ENCODE measurements at regions not wholly inside any gene's neighbourhood (a gene's known extent, or its start where the extent isn't known, plus 50 kb on each side); places are given as distances from the start of the nearest gene placed in this dataset.

DNA sequence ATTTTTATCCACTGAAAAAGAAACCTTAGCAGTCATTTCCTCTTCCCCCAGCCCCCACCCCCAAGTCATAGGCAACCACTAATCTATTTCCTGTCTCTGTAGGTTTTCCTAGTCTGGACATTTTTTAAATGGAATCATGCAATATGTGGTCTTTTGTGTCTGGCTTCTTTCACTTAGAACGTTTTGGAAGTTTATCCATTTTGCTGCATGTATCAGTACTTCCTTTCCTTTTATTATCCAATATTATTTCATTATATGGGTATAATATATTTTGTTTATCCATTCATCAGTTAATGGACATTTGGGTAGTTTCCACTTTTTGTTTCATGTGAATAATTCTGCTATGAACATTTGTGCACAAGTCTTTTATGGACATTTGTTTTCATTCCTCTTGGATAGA is 99.3 kb upstream of the BMP5 start:
- no peak overlapping the region for H3K27ac ChIP-seq (ENCODE audit: low read depth, low read length)
- no peaks in the 10 kb centered on the region for H3K9me3 Mint-ChIP-seq (ENCODE audit: unreplicated experiment)
- no peak overlapping the region for H3K4me3 Mint-ChIP-seq (ENCODE audit: unreplicated experiment)
- no peak overlapping the region for H3K9ac ChIP-seq (ENCODE audit: low read length)
- no peaks in the 10 kb centered on the region for H3K27me3 Mint-ChIP-seq (ENCODE audit: low read depth, unreplicated experiment)
- no peaks in the 10 kb centered on the region for H4K20me1 ChIP-seq (ENCODE audit: insufficient read depth, low read length)
- H3K4me1 Mint-ChIP-seq (ENCODE audit: low read depth, unreplicated experiment), result no peaks in the 10 kb centered on the region
- H3K27ac Mint-ChIP-seq (ENCODE audit: unreplicated experiment), result no peak overlapping the region
- H3K36me3 ChIP-seq (ENCODE audit: insufficient read depth, low read length), result no peaks in the 10 kb centered on the region
- no peak for FAIRE-seq
- no peak for DNase-seq (ENCODE audit: low read depth)
- no peaks in the 10 kb centered on the region for H3K4me1 ChIP-seq (ENCODE audit: insufficient read depth, low read length)
- no peak overlapping the region for H3K4me2 ChIP-seq (ENCODE audit: low read length)
- H2AFZ ChIP-seq (ENCODE audit: low read depth, low read length), result no peak overlapping the region
- no peaks in the 10 kb centered on the region for H3K9me3 ChIP-seq (ENCODE audit: insufficient read depth, low read depth, low read length)
- no peaks in the 10 kb centered on the region for H3K79me2 ChIP-seq (ENCODE audit: insufficient read depth, low read length)
- H3K36me3 Mint-ChIP-seq (ENCODE audit: low read depth, unreplicated experiment), result no peaks in the 10 kb centered on the region
- H3K27me3 ChIP-seq (ENCODE audit: insufficient read depth, low read length), result no peaks in the 10 kb centered on the region
- no peak for TF ChIP-seq EZH2 (IDR thresholded peaks at IDR 0.05; ENCODE audit: insufficient read depth, low read length)
- TF ChIP-seq, protein P1, sequence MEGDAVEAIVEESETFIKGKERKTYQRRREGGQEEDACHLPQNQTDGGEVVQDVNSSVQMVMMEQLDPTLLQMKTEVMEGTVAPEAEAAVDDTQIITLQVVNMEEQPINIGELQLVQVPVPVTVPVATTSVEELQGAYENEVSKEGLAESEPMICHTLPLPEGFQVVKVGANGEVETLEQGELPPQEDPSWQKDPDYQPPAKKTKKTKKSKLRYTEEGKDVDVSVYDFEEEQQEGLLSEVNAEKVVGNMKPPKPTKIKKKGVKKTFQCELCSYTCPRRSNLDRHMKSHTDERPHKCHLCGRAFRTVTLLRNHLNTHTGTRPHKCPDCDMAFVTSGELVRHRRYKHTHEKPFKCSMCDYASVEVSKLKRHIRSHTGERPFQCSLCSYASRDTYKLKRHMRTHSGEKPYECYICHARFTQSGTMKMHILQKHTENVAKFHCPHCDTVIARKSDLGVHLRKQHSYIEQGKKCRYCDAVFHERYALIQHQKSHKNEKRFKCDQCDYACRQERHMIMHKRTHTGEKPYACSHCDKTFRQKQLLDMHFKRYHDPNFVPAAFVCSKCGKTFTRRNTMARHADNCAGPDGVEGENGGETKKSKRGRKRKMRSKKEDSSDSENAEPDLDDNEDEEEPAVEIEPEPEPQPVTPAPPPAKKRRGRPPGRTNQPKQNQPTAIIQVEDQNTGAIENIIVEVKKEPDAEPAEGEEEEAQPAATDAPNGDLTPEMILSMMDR (IDR thresholded peaks at IDR 0.05; ENCODE audit: insufficient read depth, low read depth, low read length), result no peak
- no peak overlapping the region for H3K4me3 ChIP-seq (ENCODE audit: insufficient read depth, low read depth, low read length)

DNA sequence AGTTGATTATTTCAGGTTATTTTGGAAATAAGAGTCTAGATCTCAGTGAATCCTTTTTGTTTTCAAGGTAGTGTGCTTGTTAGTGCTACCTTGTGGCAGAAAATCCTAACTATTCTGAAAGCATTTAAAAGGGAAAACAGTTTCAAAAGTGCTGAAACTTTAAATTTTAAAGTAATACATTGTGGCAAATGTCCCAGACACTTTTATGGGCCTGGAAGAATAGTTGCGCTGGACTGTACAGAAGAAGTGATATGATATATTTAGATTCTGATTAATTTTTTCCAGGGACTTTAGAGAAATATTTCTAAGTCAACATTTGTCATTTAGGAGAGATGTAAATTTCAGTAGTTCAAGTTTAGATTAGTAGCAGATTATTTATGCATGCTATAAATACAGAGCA is 96.7 kb upstream of the BMP5 start:
- Histone ChIP-seq H3K27ac (ENCODE audit: low read depth, low read length) (no peak overlapping the region), H3K4me2 (ENCODE audit: low read length) (no peak overlapping the region), H3K27me3 (ENCODE audit: insufficient read depth, low read length) (no peaks in the 10 kb centered on the region), H3K4me1 (ENCODE audit: insufficient read depth, low read length) (no peaks in the 10 kb centered on the region), H4K20me1 (ENCODE audit: insufficient read depth, low read length) (no peaks in the 10 kb centered on the region), H3K9me3 (ENCODE audit: insufficient read depth, low read depth, low read length) (no peaks in the 10 kb centered on the region), H3K4me3 (ENCODE audit: insufficient read depth, low read depth, low read length) (no peak overlapping the region), H3K79me2 (ENCODE audit: insufficient read depth, low read length) (no peaks in the 10 kb centered on the region), H3K9ac (ENCODE audit: low read length) (no peak overlapping the region), H3K36me3 (ENCODE audit: insufficient read depth, low read length) (no peaks in the 10 kb centered on the region), H2AFZ (ENCODE audit: low read depth, low read length) (no peak overlapping the region)
- no peak for FAIRE-seq
- Mint-ChIP-seq H3K27ac (ENCODE audit: unreplicated experiment) (no peak overlapping the region), H3K36me3 (ENCODE audit: low read depth, unreplicated experiment) (no peaks in the 10 kb centered on the region), H3K4me3 (ENCODE audit: unreplicated experiment) (no peak overlapping the region), H3K4me1 (ENCODE audit: low read depth, unreplicated experiment) (no peaks in the 10 kb centered on the region), H3K27me3 (ENCODE audit: low read depth, unreplicated experiment) (no peaks in the 10 kb centered on the region), H3K9me3 (ENCODE audit: unreplicated experiment) (no peaks in the 10 kb centered on the region)
- no peak for DNase-seq (ENCODE audit: low read depth)
- TF ChIP-seq EZH2 (IDR thresholded peaks at IDR 0.05; ENCODE audit: insufficient read depth, low read length), result no peak
- TF ChIP-seq, protein P1 (IDR thresholded peaks at IDR 0.05; ENCODE audit: insufficient read depth, low read depth, low read length), result no peak

DNA sequence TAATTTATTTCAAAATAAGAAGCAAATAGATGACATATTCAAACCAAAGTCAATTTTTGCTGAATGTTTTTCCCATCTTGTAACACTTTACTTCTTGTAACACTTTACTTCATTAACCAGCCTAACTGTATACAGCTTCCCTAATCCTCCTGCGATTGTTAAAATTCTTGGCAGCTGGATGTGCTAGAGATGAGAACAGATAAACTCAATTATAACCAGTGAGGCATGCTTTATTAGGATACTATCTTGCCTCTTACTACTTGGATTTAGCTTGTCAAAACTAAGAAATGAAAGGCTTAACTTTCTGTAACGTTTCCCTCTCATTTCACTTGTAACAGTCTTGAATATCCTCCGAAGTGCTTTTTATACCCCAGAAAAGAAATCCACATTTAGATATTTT is 94.1 kb upstream of the BMP5 start:
- Mint-ChIP-seq H3K4me1 (ENCODE audit: low read depth, unreplicated experiment) (no peaks in the 10 kb centered on the region), H3K27me3 (ENCODE audit: low read depth, unreplicated experiment) (no peaks in the 10 kb centered on the region), H3K4me3 (ENCODE audit: unreplicated experiment) (no peak overlapping the region), H3K27ac (ENCODE audit: unreplicated experiment) (no peak overlapping the region), H3K9me3 (ENCODE audit: unreplicated experiment) (no peaks in the 10 kb centered on the region), H3K36me3 (ENCODE audit: low read depth, unreplicated experiment) (no peaks in the 10 kb centered on the region)
- no peaks in the 10 kb centered on the region for H4K20me1 ChIP-seq (ENCODE audit: insufficient read depth, low read length)
- DNase-seq (ENCODE audit: low read depth), result no peak
- H3K9me3 ChIP-seq (ENCODE audit: insufficient read depth, low read depth, low read length), result no peaks in the 10 kb centered on the region
- FAIRE-seq, result no peak
- H3K4me3 ChIP-seq (ENCODE audit: insufficient read depth, low read depth, low read length), result no peak overlapping the region
- no peaks in the 10 kb centered on the region for H3K27me3 ChIP-seq (ENCODE audit: insufficient read depth, low read length)
- H2AFZ ChIP-seq (ENCODE audit: low read depth, low read length), result no peak overlapping the region
- no peak overlapping the region for H3K9ac ChIP-seq (ENCODE audit: low read length)
- no peaks in the 10 kb centered on the region for H3K79me2 ChIP-seq (ENCODE audit: insufficient read depth, low read length)
- no peak overlapping the region for H3K4me2 ChIP-seq (ENCODE audit: low read length)
- H3K4me1 ChIP-seq (ENCODE audit: insufficient read depth, low read length), result no peaks in the 10 kb centered on the region
- no peaks in the 10 kb centered on the region for H3K36me3 ChIP-seq (ENCODE audit: insufficient read depth, low read length)
- no peak overlapping the region for H3K27ac ChIP-seq (ENCODE audit: low read depth, low read length)
- TF ChIP-seq EZH2 (IDR thresholded peaks at IDR 0.05; ENCODE audit: insufficient read depth, low read length), result no peak
- TF ChIP-seq, protein P1 (IDR thresholded peaks at IDR 0.05; ENCODE audit: insufficient read depth, low read depth, low read length), result no peak
